Muscle of back (tissue), 3 donors: ENCODE measurements at regions not wholly inside any gene's neighbourhood (a gene's known extent, or its start where the extent isn't known, plus 50 kb on each side); places are given as distances from the start of the nearest gene placed in this dataset.

Experiments
- DNase-seq, 3 donors: peaks; one replicate each; pipeline versions ENCODE4 v3.0.0 to v3.0.0-alpha.2; 2013

- no peak for DNase-seq
These were observed 51.7 kb upstream of the TJP1 start for GRCh38 chr15:29873947-29874411.

- DNase-seq = no peak
These were observed 51.0 kb upstream of the TJP1 start for GRCh38 chr15:29873264-29873663.

DNA sequence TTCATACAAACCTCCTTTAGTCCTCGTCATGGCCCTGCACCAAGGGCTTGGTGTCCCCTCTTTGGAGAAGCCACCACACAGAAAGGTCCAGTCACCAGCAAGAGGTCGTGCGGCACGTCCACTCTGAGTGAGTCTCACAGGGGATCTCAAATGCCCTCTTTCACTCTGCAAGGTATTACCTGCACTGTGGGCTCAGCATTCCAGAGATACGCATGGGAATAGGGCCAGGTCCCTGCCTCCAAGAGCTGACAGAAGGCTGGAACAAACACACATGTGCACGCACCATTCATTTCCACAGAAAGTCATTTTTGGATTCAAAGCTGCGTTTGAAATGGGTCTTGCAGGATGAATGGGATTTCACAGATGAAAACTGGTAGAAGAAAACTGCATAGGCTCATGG lies 50.4 kb upstream of the TJP1 start:
- no peak for DNase-seq
